Hypothalamus (tissue), 51 donors: ENCODE measurements at regions not wholly inside any gene's neighbourhood (a gene's known extent, or its start where the extent isn't known, plus 50 kb on each side); places are given as distances from the start of the nearest gene placed in this dataset.

Experiments used
- DNase-seq, 51 donors: peaks; one replicate each; lab custom pipeline; 2025; lab: John Stamatoyannopoulos, UW

DNA sequence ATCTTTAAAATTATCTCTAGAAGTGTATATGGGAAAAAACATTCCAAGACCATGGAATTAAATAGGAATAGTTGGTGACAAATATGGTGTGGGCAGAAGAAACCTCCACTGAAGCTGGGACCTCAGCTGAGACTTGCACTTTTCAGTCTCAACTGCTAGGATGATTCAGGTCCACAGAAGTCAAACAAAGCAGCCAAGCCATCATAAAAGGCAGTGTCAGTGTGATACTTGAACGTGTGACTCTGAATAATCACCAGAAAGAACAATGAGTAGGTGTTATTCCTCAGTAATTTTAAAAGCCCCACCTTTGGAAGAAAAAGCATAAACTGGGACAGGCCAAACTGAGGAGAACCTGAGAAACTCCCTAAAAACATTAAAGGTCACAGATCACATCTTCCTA, 90.7 kb downstream of the ZNF281 start:
- peak in 1 of 51 donors; percentile 21 for DNase-seq

DNA sequence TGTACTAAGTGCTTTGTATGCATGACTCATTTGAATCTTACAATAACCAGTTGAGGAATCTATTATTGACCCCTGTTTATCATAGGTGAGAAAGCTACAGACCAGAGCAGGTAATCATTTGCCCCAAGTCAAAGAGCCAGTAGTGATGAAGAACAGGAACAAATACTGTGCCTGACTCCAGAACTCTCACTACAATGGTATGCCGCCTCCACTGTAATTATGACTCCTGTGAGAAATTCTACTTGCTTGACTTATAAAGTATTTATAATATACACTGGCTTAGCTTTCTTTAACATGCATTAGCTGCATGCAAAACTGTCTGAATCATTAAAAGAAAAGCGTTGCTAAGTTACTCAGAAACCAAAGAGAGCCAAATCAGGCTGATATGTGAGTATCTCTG, 92.6 kb downstream of the ZNF281 start:
- peak in 1 of 51 donors; percentile 74 for DNase-seq

DNA sequence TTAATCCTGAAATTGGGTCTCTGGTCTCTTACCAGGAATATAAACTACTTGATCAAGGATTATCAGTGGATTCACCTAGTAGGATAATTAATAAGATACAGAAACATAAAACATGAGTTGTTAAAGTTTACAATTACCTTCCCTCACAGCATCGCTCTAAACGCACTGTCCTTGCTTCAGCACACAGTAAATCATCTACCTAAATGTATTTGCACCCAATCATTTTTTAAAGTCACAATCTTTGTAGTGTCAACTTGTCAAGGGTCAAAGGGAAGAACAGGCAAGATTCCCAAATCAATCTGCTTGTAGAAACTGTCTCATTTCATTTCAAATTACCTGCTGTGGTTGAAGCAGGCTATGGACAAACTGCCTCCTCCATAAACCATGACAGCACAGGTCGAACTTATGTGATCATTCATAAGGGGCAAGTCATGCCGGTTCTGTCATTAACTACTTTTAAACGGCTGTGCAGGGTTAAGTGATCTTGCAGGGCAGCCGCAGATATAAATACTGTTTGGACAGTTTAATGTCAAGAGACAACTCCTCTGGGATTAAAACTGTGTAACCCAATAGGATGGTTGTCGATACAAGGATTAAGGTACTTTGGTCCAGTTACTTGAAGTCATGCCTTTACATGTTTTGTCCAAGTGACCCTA, 93.6 kb downstream of the ZNF281 start:
- DNase-seq: no peak

DNA sequence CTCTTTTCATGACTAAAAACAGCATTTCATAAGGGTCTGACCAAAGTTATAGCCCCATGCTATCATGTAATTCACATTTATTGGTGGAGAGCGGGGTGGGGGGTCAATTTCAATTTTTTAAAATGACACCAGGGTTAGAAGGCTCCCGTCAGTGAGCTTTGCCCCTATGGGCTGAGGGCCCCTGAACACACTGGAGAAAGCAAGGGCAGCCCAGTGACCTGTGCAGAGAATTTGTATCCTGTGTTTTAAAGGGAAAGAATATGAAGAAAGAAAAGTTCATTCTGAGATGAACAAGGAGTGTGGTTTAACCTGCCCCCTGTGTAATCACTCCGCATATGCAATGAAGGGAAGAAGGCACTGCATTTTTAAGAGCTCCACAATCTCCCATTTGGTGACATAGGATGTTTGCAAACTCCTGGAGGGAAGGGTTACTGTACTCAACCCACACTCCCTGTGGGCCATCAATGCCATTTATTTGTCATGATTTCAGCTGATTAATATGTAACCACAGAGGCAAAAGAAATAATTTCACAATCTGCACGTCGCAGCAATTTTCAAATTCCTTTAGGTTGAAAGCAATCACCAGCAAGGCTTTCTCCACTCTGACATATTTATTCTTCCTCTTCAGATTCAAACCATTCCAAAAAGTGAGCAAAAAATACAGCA, 95.6 kb downstream of the ZNF281 start:
- no peak for DNase-seq

DNA sequence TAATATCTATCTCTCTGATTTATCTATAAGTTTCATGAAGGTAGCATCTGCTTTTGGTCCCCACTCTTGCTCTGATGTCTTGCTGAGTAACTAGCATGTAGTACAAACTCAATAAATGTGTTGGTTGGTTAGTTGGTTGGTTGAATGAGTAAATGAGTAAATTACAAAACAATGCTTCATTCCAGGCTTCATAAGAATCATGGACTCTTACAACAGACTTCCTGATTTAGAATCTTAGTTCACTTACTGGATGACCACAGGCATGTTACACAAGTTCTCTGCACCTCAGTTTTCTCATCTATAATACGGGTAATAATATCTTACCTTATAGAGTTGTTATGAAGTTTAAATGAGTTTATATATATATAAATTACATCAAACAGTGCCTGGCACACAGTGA, 98.6 kb downstream of the ZNF281 start:
- no peak for DNase-seq

DNA sequence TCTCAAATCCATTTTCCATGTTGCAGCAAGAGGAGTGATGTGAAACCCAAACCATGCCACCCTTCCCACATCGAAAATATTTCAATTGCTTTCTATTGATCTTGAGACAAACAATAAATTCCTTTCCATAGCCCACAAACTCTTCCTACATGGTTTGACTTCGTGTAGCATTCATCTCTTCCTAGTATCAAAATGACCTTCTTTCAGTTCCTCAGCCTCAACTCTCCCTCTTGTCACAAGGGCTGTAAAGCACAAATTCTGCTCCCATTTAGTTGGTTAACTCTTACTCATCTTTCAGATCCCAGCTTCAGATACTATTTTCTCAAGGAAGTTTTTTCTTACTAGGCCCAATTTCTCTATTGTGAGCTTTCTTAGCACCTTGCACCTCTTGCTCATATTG, 99.0 kb downstream of the ZNF281 start:
- no peak for DNase-seq

DNA sequence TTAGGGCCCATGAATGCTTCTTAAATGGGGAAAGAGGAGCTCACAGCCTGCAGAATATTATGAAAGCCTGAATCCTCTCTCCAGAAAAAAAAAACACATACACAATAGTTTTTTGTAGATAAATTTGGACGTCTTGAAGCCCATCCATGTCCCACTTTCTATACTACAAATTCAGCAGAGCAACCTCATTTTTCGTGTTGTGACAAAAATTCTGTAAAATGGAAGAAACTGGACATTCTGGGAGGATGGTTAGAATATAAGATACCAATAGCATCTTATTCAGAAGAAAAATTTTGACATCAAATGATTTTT, 102.1 kb downstream of the ZNF281 start:
- no peak for DNase-seq

DNA sequence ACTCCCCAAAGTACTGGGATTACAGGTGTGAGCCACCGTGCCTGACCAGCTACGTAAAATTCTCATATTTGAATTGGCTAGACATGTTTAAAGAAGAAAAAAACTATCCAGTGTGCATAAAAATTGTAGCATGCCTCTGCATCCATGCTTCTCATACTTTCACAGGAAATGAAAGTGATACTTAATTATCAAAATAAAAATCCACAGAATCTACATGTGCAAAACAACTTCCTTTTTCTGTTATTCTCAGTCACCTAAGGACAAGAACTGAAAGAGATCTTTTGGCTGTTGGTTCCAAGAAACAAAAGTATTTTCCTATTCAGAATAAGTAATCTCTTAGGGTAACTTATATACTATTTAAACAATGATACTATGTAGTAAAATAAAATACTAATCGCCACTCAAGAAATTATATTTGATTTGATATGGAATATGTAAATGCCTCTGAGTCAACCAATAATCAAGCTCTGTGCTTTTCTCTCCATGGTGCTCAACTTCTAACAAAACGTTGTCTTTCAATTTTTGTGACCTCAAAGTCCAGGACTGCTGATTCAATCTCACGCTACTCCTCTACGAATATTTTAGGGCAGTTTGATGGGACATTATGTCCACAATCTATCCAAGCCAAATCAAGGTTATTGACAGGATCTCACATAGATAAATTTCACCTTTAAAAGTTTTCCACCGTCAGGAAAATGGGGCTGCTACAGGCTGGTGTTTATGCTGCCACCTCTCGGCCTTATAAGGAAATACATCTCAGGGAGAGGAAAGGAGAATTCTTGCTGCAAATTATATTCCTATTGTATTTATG, 102.7 kb downstream of the ZNF281 start:
- peak in 2 of 51 donors; percentile 3 to 10 for DNase-seq

DNA sequence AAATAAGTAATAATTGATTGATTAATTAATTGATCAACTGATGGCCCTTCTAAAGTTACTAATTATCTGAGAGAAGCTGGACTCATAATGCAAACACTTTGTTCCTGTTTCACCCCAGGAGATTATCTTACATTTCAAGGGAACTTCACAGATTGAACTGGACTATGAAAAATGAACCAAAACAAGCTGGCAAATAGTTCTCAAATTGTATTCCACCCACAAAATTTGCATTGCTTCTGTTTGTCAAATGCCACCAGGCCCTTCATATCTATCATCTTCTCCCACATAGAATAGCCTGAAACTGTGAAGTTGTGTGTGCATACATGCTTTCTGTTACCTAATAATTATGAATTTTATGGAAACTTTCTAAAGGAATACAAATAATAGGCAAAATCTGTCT, 104.0 kb downstream of the ZNF281 start:
- no peak for DNase-seq

DNA sequence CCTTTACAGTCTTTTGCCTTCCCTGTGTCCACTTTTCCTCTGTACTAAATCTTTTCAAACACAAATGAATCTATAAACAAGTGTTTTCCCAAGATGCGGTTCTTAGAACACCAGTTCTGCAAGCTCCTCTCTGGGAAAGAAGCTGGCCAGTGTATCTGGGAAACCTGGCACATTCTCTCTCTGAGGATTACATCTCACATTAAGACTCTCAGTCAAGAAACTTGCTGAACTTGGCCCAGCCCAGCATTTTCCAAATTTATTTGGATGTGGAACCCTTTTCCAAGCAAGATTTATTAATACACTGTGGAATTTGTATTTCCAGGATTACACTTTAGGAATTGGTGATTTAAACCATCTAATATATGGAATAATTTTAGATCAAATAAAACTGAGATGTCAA, 105.7 kb downstream of the ZNF281 start:
- DNase-seq: peak in 2 of 51 donors; percentile 4 to 18

DNA sequence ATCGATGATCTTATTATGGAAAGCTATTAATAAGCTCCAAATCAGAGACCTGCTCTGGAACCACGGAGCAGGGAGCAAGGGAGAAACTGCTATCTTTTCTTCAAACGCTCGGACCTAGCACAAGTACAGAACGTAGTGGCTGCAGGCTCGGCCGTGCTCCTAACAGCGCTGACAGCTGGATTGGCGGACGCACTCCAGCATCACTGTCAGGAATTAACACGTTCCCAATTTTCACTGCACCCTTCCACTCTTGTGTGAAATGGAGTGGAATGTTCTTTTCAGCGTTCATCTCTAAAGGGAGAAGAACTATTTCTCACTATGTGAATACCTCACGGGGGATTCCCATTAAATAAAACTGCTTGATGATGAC, 106.9 kb downstream of the ZNF281 start:
- DNase-seq: peak in 32 of 51 donors; percentile 3 to 87 (median 32)

DNA sequence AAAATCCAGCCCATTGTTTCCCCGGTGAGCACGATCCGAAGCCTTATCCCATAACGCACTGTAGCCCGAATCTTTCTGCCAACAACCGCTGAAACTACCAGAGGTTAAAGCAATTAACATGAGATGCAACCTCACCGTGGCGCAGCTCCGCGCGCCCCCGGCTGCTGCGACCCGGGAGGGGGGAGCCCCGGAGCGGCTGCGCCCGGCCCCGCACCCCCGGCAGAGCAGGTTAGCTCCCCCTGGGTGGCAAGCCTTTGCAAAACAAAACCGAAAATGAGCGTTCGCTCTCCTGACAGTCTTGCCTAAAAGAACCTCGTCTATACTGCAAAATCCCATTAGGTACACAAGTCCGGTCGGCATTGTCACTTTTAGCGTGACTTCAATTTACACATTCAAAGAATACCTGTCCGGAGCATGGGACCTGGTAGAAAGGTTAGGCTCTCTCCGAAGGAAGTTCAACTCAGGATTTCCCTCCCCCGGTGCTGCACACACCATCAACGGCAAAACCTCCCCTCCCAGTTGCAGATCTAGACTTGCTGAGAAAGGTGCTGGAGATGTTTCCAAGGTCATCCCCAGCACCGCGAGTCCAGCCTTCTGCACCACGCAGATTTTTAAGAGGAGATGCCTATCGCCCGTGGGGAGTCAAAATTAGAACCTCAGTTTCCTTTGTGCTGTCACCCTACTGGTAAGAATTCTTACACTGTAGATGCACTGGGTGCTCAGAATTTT, 107.5 kb downstream of the ZNF281 start:
- peak in 29 of 51 donors; percentile 12 to 87 (median 40) for DNase-seq

DNA sequence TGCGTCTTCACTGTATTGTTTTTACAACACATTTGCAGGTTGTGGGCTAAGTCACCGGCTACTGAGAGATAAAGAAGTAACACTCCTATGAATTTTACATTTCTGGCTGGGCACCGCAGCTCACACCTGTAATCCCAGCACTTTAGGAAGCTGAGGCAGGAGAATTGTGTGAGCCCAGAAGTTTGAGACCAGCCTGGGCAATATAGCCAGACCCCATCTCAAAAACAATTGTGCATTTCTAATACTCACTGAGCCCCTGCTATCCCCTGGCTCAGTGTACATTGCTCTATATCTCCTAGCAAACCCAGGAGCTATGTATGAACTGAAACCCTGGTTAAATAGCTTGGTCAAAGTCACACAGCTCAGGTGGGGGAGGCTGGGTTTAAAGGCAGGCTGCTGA, 108.7 kb downstream of the ZNF281 start:
- DNase-seq: no peak

DNA sequence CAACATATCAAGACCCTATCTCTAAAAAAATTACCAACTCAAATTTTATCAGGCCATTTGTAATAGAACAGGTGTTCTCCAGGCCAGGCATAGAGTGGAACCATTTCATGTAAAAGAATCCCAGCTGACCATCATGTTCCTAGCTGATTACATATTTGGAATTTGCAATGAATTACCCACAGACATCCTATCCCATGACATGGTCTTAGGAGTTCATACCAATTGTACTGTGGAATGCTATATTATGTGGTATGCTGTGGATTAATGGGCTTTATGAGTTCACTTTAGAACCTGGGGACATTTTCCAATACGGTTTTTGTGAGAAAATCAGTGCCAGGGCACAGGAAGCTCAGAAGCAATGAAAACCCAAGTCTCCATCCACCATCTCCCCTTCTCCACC, 110.3 kb downstream of the ZNF281 start:
- DNase-seq: no peak

DNA sequence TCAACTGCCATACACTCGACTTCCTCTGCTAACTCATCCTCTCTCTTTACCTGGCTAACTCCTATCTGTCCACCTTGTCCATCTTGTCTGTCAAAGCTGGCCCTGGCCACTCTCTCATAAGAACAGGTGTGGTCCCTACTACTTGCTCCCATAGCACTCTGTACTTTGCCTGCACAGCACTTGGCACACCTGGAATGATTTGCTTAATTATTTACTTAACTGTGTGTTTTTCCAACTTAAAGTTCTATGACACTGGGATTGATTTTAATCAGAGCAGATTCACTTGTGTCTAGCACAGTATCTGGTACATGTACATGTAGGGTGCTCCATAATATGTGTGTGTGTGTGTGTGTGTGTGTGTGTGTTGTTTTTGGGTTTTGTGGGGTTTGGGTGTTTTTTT, 111.6 kb downstream of the ZNF281 start:
- DNase-seq: no peak

DNA sequence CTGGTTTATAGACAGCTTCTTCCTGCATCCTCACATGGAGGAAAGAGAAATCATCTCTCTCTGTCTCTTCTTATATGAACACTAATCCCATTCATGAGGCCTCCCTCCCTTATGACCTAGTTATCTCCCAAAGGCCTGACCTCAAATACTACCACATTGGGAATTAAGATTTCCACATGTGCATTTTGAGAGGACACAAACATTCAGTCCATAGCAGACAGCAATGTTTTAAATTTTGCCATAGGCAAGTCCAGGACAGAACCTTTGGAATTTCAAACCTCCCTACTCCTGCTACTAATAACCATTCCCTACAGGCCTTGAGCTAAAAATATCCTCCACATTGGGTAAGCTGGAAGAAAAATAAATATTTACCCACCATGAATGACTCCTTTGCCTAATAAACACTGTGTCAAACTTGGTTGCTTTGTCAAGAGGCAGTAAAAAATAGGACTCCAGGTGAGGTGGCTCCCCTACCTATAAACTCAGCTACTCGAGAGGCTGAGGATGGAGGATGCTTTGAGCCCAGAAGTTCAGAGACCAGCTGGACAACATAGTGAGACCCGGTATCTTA, 113.7 kb downstream of the ZNF281 start:
- no peak for DNase-seq

DNA sequence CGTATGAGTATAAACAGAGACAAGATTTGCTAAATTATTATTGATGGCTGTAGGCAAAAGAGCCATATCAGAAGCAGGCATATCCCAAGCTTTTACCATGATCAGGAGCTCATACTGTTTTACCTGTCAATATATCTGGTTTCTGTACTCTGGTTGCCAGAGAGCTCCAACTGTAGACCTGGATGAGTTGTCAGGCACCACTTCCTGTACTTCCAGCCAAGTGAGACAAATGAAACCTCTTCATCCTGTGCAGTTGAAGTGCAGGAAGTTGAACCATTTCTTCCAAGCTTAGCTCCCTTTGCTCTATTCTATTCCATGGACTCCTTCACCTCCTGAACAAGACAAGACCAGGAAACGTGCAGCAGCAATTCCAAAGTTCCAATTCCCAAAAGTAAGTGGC, 115.6 kb downstream of the ZNF281 start:
- DNase-seq: no peak

DNA sequence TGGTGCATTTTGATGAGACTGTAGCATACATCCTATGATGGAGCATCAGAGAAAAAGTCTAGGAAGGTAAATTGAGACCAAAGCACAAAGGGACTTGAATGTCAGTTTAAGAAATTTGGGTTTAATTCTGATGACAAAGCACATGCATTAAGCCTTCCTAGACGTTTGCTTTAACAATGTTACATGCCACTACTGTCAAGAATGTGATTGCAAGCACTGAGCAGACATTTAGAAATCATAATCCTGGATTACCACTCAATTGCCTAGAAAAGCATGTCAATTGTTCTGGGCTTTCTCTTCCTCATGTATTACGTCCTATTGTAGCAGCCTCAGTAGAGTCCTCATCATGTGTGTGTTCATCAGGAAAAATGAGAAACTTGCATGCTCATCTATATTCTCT, 117.1 kb downstream of the ZNF281 start:
- no peak for DNase-seq

DNA sequence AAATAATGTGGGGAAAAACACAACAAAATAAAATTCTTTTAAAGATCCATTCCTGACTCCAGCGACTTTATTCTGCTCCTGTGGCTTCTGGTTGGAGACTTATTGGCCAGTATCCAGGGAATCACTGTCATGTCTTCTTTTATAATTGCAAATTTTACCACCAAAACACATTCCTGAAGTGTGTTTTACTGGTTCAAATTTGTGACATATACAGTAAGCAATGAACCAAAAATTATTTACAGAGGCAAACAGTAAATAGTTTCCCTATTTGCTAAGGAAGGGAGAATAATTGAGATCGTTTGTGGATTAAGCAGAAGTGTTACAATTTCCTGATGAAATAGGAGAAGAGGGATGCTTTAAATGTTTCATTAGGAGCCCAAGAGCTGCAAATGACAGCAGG, 118.7 kb downstream of the ZNF281 start:
- no peak for DNase-seq

DNA sequence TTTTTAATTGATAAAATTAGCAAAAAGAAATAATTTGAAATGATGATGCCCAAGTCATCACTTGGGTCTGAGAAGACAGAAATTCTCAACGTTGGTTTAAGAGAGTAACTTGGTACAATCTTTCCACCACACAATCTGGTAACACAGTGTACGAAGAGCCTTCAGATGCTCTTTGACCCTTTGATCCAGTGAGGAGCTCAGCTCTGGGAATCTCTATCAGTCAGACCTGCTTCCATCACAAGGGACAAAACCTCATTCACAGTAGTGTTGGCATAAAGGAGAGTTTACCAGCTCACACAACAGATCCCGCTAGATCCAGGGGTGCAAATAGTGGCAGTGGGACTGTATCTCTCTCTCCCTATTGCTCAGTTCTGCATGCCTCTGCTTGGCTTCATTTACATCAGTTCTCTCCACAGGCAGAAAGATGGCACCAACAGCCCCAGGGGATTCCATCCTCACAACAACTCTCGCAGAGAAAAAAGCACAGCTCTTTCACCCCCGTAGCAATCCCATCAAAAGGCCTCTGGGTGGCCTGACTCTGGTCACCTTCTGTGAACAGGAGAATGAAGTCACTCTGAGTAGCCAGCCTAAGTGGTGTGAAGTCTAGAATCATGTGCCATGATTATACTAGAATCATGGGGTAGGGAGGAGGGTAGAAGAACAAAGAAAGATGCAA, 119.7 kb downstream of the ZNF281 start:
- no peak for DNase-seq
